Osteocyte (in vitro differentiated cells): ENCODE measurements at regions not wholly inside any gene's neighbourhood (a gene's known extent, or its start where the extent isn't known, plus 50 kb on each side); places are given as distances from the start of the nearest gene placed in this dataset.
A peak's percentile ranks its signal among the peaks of the same experiment; 100 is the strongest.

Source experiments
- DNase-seq: peaks from one replicate; pipeline ENCODE4 v3.0.0; 2021; ENCODE audit warnings: mixed read lengths; ENCODE audit not compliant: unreplicated experiment; ENCODE audit errors: extremely low spot score
- H3K27ac Mint-ChIP-seq: one replicate; pipeline ENCODE4 v1.8.0; 2021; ENCODE audit warnings: mild to moderate bottlenecking, mixed read lengths; ENCODE audit not compliant: unreplicated experiment
- H3K27me3 Mint-ChIP-seq: one replicate; pipeline ENCODE4 v1.8.0; 2021; ENCODE audit warnings: mixed read lengths; ENCODE audit not compliant: unreplicated experiment
- H3K36me3 Mint-ChIP-seq: one replicate; pipeline ENCODE4 v1.8.0; 2021; ENCODE audit warnings: mixed read lengths; ENCODE audit not compliant: unreplicated experiment
- H3K4me1 Mint-ChIP-seq: one replicate; pipeline ENCODE4 v1.8.0; 2021; ENCODE audit warnings: mixed read lengths; ENCODE audit not compliant: unreplicated experiment
- H3K4me3 Mint-ChIP-seq: one replicate; pipeline ENCODE4 v1.8.0; 2021; ENCODE audit warnings: mild to moderate bottlenecking, moderate library complexity, mixed read lengths; ENCODE audit not compliant: unreplicated experiment
- H3K9me3 Mint-ChIP-seq: one replicate; pipeline ENCODE4 v1.8.0; 2021; ENCODE audit warnings: mixed read lengths; ENCODE audit not compliant: unreplicated experiment
- TF ChIP-seq, protein P1 (sequence below): fragments of 200-600 bp; sonication (generic); IDR thresholded peaks from 2 replicates; pipeline ENCODE4 v1.5.0; 2021; ENCODE audit warnings: antibody characterized with exemption, mild to moderate bottlenecking, moderate library complexity

DNA sequence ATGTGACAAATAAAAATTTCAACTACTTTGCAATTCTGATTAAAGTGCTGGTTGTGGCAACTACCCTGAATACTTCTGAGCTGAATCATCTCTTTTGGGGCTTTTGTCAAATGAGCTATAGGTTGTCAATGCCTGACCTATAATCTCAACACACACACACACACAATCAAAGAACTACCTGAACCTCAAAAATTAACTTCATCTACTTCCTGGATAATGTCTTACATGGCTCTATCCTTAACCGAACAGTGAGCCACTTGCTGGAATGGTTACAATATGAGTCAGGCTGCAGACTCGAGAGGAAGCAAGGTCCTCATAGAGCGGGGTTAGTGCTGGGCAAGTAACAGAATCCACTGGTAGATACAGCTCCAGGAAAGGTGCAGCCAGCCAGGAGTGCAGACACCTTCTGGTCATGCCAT lies 70.6 kb upstream of the DST start:
- TF ChIP-seq, protein P1, sequence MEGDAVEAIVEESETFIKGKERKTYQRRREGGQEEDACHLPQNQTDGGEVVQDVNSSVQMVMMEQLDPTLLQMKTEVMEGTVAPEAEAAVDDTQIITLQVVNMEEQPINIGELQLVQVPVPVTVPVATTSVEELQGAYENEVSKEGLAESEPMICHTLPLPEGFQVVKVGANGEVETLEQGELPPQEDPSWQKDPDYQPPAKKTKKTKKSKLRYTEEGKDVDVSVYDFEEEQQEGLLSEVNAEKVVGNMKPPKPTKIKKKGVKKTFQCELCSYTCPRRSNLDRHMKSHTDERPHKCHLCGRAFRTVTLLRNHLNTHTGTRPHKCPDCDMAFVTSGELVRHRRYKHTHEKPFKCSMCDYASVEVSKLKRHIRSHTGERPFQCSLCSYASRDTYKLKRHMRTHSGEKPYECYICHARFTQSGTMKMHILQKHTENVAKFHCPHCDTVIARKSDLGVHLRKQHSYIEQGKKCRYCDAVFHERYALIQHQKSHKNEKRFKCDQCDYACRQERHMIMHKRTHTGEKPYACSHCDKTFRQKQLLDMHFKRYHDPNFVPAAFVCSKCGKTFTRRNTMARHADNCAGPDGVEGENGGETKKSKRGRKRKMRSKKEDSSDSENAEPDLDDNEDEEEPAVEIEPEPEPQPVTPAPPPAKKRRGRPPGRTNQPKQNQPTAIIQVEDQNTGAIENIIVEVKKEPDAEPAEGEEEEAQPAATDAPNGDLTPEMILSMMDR, result no peak
- Mint-ChIP-seq H3K9me3 (no peaks in the 10 kb centered on the region), H3K36me3 (peaks cover 3% of the 10 kb centered on the region), H3K27me3 (no peaks in the 10 kb centered on the region), H3K27ac (peak overlapping the region; percentile 92), H3K4me1 (peaks cover 55% of the 10 kb centered on the region), H3K4me3 (no peak overlapping the region)
- no peak for DNase-seq

DNA sequence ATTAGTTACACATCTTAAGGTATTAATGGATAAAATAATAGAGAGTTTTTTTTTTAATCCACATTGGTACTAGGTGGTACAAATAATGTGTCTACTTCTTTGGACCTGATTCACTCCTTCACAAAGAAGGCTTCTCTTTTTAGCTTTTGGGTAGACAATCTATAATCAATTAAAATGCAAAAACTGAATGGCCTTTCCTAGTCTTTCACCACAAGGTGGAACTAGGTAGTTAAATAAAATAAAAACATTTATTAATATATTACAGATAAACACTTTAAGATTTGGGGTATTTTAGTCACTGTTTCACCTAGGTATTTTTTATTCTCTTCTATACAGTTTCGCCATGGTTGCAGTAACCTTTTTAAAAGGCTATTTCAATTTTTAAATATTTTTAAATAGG lies 68.3 kb upstream of the DST start:
- Mint-ChIP-seq H3K4me3 (no peak overlapping the region), H3K36me3 (no peaks in the 10 kb centered on the region), H3K27me3 (no peaks in the 10 kb centered on the region), H3K9me3 (no peaks in the 10 kb centered on the region), H3K4me1 (peaks cover 59% of the 10 kb centered on the region), H3K27ac (no peak overlapping the region)
- no peak for DNase-seq
- TF ChIP-seq, protein P1, result peak; percentile 23

DNA sequence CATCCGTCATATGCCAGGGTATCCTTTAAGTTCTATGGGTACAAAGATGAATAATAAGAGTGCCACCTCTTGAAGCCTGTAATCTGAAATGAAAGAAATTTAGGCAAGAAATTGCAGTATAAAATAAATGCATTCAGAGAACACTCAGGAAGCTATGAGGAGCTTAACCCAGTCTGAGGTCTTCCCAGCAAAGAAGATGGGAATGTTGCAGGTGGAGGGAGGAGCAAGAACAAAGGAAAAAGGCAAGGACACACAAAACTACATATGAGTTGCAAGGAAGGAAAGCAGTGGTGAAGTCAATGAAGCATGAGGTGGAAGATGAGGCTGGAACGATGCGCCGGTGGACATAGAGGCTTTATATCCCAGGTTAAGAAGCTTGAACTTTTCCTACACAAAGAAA lies 67.0 kb upstream of the DST start:
- H3K4me1 Mint-ChIP-seq, result peaks cover 46% of the 10 kb centered on the region
- no peaks in the 10 kb centered on the region for H3K36me3 Mint-ChIP-seq
- DNase-seq, result no peak
- no peak overlapping the region for H3K4me3 Mint-ChIP-seq
- no peaks in the 10 kb centered on the region for H3K27me3 Mint-ChIP-seq
- H3K27ac Mint-ChIP-seq, result peak overlapping the region; percentile 50
- no peaks in the 10 kb centered on the region for H3K9me3 Mint-ChIP-seq
- TF ChIP-seq, protein P1, result no peak

DNA sequence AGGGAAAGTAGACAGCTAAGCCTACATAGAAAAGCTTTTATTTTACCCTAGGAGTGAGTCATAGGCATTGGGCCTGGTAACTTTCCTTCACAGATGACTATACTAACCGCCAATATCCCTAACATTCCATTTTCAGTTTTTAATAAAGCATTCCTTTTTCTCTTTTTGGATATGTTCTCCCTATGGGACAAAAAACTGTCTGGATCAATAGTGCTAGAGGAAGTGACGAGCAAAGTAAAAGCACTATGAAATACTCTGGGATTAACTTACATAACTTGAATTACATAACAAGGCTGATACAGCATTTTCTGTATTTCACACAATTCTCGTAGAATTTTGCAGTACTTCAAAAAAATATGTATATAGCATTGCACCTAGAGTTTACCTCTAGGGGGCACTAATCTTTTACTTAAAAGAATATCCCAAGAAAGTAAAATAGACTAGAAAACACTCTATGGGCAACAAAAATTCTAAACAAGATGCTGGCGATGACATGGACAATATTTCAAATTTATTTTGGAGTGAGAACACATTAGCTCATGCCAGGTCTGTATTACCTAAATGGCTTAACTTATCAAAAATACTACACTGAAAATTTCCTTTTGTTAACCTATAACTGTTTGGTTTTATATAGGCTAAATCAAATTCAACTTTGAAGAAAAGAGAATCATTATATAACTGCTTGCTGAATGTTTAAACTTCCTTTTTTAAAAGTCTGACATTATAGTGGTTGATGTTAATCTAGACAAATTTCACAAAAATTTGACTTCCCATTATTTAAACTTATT lies 66.3 kb upstream of the DST start:
- Mint-ChIP-seq H3K4me1 (peaks cover 39% of the 10 kb centered on the region), H3K27ac (peak overlapping the region; percentile 85), H3K36me3 (no peaks in the 10 kb centered on the region), H3K27me3 (no peaks in the 10 kb centered on the region), H3K9me3 (no peaks in the 10 kb centered on the region), H3K4me3 (peak overlapping the region; percentile 40)
- TF ChIP-seq, protein P1, result peak; percentile 69
- no peak for DNase-seq

DNA sequence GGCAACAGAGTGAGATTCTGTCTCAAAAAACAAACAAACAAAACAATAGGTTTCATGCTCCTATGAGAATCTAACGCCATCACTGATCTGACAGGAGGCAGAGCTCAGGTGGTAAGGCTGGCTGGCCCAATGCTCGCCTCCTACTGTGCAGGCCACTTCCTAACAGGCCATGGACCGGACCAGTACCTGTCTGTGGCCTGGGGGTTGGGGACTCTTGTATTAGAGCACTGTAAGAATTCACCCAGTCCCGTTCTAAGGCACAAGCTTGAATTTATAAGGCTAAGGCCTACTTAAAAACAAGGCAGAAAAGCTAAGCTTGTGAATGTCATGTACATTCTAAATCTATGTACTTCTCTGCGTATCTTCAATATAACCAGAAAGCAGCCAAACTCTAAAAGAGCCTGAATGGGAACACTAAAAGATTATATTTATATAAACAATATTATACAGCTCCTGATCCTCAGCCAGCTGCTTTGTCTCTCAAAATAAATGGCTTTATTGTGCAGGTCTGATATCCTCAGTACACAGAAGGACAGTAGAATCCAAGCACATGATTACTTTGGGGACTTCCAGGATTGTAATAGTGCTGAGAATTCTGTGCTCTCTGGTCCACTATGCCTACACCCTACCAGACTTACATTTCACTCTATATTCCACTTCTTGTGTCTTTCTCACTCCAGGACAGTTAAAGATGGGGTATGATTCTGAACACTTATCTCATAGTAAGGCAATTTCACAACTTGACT lies 64.5 kb upstream of the DST start:
- Mint-ChIP-seq H3K9me3 (no peaks in the 10 kb centered on the region), H3K27me3 (no peaks in the 10 kb centered on the region), H3K27ac (peak overlapping the region; percentile 85), H3K4me3 (no peak overlapping the region), H3K36me3 (peaks cover 3% of the 10 kb centered on the region), H3K4me1 (peaks cover 24% of the 10 kb centered on the region)
- no peak for DNase-seq
- TF ChIP-seq, protein P1, result no peak
